Right lobe of liver (tissue), 6 donors: ENCODE measurements at regions not wholly inside any gene's neighbourhood (a gene's known extent, or its start where the extent isn't known, plus 50 kb on each side); places are given as distances from the start of the nearest gene placed in this dataset.

Experiments
- ATAC-seq, 4 donors: fragments of 200-7000 bp; cut with Tn5 transposase; one replicate each; pipeline ENCODE4 v1.9.1; 2020; ENCODE audit warnings: mild to moderate bottlenecking in 4 of 4, moderate library complexity in 4 of 4
- DNase-seq, 3 donors: peaks; one replicate each; pipeline ENCODE4 v3.0.0-alpha.2; 2020
- H3K27ac ChIP-seq, 3 donors: fragments of 200-600 bp; one replicate each; pipeline ENCODE4 v1.8.0; 2022
- H3K27me3 ChIP-seq, 2 donors: fragments of 200-600 bp; one replicate each; pipeline ENCODE4 v1.8.0; 2022
- H3K36me3 ChIP-seq, 4 donors: fragments of 200-600 bp; sonication (generic) in 1 of 4; one replicate each; pipeline versions ENCODE4 v1.5.1 to v1.8.0; 2017 to 2022; ENCODE audit warnings: control low read depth in 1 of 4
- H3K4me1 ChIP-seq, 4 donors: fragments of 200-600 bp; sonication (generic) in 1 of 4; one replicate each; pipeline versions ENCODE4 v1.5.1 to v1.8.0; 2017 to 2022; ENCODE audit warnings: control low read depth in 1 of 4
- H3K4me3 ChIP-seq, 3 donors: fragments of 200-600 bp; one replicate each; pipeline ENCODE4 v1.8.0; 2022
- H3K9me3 ChIP-seq, 4 donors: fragments of 200-600 bp; sonication (generic) in 1 of 4; one replicate each; pipeline versions ENCODE4 v1.5.1 to v1.8.0; 2017 to 2022; ENCODE audit warnings: control low read depth in 1 of 4
- POLR2A ChIP-seq: fragments of 450-650 bp; IDR thresholded peaks from one replicate; pipeline ENCODE4 v1.6.1; 2017; ENCODE audit warnings: antibody characterized with exemption, mild to moderate bottlenecking
- WGBS: methylation state at CpG from one replicate; pipeline ENCODE4 v1.1.6; 2018; ENCODE audit warnings: low coverage, low lambda C conversion rate; ENCODE audit not compliant: insufficient coverage; ENCODE audit errors: missing lambda C conversion rate; 5-methylcytosine and 5-hydroxymethylcytosine counted together
- intact Hi-C, 2 donors: fragments of 100-400 bp; cut with DNase I; formaldehyde crosslinking; loops; one replicate each; pipeline versions ENCODE4 v1.11.2 to v1.14.1; 2022
- TF ChIP-seq, protein P1 (sequence below), 4 donors: fragments of 200-600 bp in 3 of 4; fragments of 450-650 bp in 1 of 4; IDR thresholded peaks; one replicate each; pipeline versions ENCODE4 v1.5.1 to v1.8.0; 2016 to 2022; ENCODE audit warnings: antibody characterized with exemption in 4 of 4, mild to moderate bottlenecking in 2 of 4
- donor health status: DM: no; HTN: yes; CAD: no.
- donor health status: DM: no; HTN: no; CAD: no.
- donor health status: DM: no; HTN: no; CAD: no.
- donor health status: DM: no; HTN: yes; CAD: no.
- donor health status: DM: no; HTN: yes; CAD: no.

- DNase-seq = no peak
- 50% methylated on average over 1 of the region's 1 CpG for WGBS
- peaks cover 0 to 3% (median 0%) of the 10 kb centered on the region in 4 donors for H3K9me3 ChIP-seq
- no peaks in the 10 kb centered on the region for H3K27me3 ChIP-seq
- H3K4me3 ChIP-seq = no peak overlapping the region
- no peak overlapping the region for H3K27ac ChIP-seq
- TF ChIP-seq POLR2A = no peak
- TF ChIP-seq, protein P1, sequence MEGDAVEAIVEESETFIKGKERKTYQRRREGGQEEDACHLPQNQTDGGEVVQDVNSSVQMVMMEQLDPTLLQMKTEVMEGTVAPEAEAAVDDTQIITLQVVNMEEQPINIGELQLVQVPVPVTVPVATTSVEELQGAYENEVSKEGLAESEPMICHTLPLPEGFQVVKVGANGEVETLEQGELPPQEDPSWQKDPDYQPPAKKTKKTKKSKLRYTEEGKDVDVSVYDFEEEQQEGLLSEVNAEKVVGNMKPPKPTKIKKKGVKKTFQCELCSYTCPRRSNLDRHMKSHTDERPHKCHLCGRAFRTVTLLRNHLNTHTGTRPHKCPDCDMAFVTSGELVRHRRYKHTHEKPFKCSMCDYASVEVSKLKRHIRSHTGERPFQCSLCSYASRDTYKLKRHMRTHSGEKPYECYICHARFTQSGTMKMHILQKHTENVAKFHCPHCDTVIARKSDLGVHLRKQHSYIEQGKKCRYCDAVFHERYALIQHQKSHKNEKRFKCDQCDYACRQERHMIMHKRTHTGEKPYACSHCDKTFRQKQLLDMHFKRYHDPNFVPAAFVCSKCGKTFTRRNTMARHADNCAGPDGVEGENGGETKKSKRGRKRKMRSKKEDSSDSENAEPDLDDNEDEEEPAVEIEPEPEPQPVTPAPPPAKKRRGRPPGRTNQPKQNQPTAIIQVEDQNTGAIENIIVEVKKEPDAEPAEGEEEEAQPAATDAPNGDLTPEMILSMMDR (IDR thresholded peaks at IDR 0.05) = no peak
- intact Hi-C loops = no loop called here
- H3K4me1 ChIP-seq = no peaks in the 10 kb centered on the region
- no peaks in the 10 kb centered on the region for H3K36me3 ChIP-seq
- no peak for ATAC-seq
Observed at GRCh38 chr12:93959657-93960056, 188.7 kb upstream of the PLXNC1 start.

DNA sequence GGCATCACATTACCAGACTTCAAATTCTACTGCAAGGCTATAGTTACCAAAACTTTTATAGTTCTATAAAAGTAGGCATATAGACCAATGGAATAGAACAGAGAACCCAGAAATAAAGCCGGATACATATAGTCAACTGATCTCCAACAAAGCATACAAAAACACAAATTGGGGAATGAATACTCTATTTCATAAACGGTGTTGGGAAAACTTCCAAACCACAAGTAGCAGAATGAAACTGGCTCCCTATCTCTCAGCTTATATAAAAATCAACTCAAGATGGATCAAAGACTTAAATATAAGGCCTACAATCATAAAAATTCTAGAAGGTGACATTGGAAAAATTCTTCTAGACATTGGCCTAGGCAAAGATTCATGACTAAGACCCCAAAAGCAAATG, 187.9 kb upstream of the PLXNC1 start:
- DNase-seq = no peak
- Histone ChIP-seq H3K27ac (no peak overlapping the region), H3K9me3 (peaks cover 0 to 3% (median 0%) of the 10 kb centered on the region in 4 donors), H3K4me3 (no peak overlapping the region), H3K27me3 (no peaks in the 10 kb centered on the region), H3K36me3 (no peaks in the 10 kb centered on the region), H3K4me1 (no peaks in the 10 kb centered on the region)
- no peak for ATAC-seq
- intact Hi-C loops = no loop called here
- TF ChIP-seq, protein P1 (IDR thresholded peaks at IDR 0.05) = no peak
- TF ChIP-seq POLR2A = no peak
- 32% methylated on average over 2 of the region's 2 CpGs for WGBS

GRCh38 chr12:93962336-93962735, 186.0 kb upstream of the PLXNC1 start:
- no peak for DNase-seq
- no peaks in the 10 kb centered on the region for H3K4me1 ChIP-seq
- no peak for TF ChIP-seq POLR2A
- TF ChIP-seq, protein P1 (IDR thresholded peaks at IDR 0.05) = no peak
- no peak overlapping the region for H3K4me3 ChIP-seq
- no peaks in the 10 kb centered on the region for H3K27me3 ChIP-seq
- ATAC-seq = no peak
- H3K36me3 ChIP-seq = no peaks in the 10 kb centered on the region
- no peak overlapping the region for H3K27ac ChIP-seq
- peaks cover 0 to 3% (median 0%) of the 10 kb centered on the region in 4 donors for H3K9me3 ChIP-seq
- WGBS = 45% methylated on average over 2 of the region's 2 CpGs
- intact Hi-C loops = no loop called here

GRCh38 chr12:93964936-93965335, 183.4 kb upstream of the PLXNC1 start:
- Histone ChIP-seq H3K4me3 (no peak overlapping the region), H3K9me3 (peaks cover 0 to 3% (median 0%) of the 10 kb centered on the region in 4 donors), H3K36me3 (no peaks in the 10 kb centered on the region), H3K27me3 (no peaks in the 10 kb centered on the region), H3K27ac (no peak overlapping the region), H3K4me1 (no peaks in the 10 kb centered on the region)
- TF ChIP-seq POLR2A = no peak
- TF ChIP-seq, protein P1 (IDR thresholded peaks at IDR 0.05) = no peak
- WGBS = 73% methylated on average over 4 of the region's 4 CpGs
- ATAC-seq (no peak), DNase-seq (no peak)
- intact Hi-C loops = no loop called here
